ENCODE measurements at regions not wholly inside any gene's neighbourhood (a gene's known extent, or its start where the extent isn't known, plus 50 kb on each side); places are given as distances from the start of the nearest gene placed in this dataset.
"Not testable (repeated sequence)": the region's sequence is repeated elsewhere in the genome, so short reads cannot be mapped to it uniquely, and the experiment has no call there.

- no peak for DNase-seq (ENCODE audit: low spot score)
Observed at GRCh38 chrX:139475432-139475831, 55.1 kb upstream of the F9 start.

GRCh38 chrX:139461945-139462344 is 68.6 kb upstream of the F9 start:
- not testable (repeated sequence) for DNase-seq (ENCODE audit: low spot score)

- DNase-seq (ENCODE audit: low spot score), result no peak
Observed at GRCh38 chrX:139454743-139455142, 75.8 kb upstream of the F9 start.

GRCh38 chrX:139448996-139449395 is 81.5 kb upstream of the F9 start:
- DNase-seq (ENCODE audit: low spot score), result no peak

DNA sequence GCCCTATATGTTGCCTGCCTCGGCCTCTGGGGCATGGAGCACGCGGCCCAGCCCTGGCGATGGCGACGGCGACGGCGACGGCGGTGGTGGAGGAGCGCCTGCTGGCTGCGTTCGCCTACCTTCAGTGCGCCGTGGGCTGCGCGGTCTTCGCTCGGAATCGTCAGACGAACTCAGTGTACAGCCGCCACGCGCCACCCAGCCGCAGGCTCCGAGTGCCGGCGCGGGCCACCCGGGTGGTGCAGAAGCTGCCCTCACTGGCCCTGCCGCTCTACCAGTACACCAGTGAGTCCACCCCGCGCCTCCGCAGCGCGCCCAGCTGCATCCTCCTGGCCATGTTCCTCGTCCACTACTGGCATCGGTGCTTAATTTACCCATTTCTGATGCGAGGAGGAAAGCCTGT is 83.7 kb upstream of the F9 start:
- no peak for DNase-seq (ENCODE audit: low spot score)

DNA sequence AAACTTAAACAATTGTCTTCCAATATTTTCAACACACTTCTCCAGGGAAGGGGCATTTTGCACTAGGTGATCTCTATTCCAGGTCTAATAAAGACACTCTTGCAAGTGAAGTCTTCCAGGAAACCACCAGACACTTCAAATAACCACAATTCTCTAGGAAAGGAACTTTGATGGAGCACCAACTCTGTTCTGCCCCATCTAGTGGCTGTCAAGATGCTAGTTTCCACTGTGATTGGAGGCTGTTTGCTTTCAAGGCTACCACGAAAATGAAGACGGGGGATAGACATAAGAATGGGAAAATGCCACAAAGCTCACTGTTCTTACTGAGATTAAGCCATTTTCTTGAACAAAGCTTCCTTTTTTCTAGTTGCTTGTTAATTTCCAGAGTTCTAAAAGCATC is 100.6 kb upstream of the F9 start:
- DNase-seq (ENCODE audit: low spot score), result no peak

DNA sequence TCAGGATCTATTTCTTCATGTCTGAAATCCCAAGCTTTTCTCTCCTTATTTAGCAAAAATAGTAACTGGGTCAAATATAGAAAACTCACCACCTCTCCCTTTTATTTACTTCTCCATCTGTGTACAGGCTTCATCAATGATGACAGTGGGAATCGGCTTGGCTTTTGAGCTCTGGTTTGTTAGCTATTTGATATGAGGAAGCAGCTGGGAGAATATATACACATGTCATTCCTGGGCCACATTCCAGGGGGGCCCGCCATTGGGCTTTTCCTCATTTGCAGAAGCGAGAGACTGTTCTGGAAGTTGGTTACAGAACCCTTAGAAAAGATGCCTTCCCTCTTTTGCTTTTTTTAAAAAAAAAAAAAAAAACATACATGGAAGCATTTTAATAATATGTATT is 107.4 kb upstream of the F9 start:
- DNase-seq (ENCODE audit: low spot score), result no peak

DNA sequence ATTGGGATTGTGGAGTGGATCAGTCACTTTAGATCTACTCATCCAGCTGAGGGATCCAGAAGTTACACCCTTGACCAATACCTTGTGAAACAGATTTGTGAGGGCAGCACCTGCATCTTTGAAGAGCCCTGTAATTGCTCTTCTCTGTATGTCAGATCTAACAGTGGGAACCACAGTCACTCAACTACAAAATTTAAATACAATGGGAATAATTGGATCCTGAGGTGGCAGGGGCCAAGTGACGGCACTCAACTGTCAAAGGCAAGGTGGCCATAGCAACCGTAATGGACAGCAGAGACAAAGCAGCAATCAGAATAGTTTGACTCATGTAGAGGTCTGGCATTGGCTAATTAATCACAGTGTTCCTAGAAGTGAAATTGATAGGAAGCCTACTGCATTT is 132.3 kb upstream of the F9 start:
- DNase-seq (ENCODE audit: low spot score), result not testable (repeated sequence)

- no peak for DNase-seq (ENCODE audit: low spot score)
Observed at GRCh38 chrX:139388254-139388653, 142.3 kb upstream of the F9 start.

DNA sequence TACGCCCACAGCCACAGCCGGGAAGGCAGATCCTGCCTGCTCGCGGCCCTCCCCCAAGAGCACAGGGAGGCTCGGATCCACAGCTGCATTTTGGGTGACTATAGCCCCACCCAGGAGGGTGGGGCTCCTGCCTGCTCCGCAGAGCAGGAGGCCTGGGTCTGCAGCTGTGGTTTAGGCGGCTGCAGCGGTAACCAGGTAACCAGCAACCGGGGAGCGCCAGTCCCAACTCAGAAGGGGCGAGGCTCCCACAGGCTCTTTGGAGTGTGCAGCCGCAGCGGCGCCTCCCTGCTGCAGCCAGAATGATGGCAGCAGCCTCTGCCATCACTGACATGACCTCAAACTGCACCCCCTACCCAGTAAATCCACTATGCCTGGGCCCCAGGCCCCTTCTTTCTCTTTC is 148.0 kb upstream of the F9 start:
- DNase-seq (ENCODE audit: low spot score), result no peak

- DNase-seq (ENCODE audit: low spot score), result not testable (repeated sequence)
Observed at GRCh38 chrX:139376547-139376946, 154.0 kb upstream of the F9 start.

DNA sequence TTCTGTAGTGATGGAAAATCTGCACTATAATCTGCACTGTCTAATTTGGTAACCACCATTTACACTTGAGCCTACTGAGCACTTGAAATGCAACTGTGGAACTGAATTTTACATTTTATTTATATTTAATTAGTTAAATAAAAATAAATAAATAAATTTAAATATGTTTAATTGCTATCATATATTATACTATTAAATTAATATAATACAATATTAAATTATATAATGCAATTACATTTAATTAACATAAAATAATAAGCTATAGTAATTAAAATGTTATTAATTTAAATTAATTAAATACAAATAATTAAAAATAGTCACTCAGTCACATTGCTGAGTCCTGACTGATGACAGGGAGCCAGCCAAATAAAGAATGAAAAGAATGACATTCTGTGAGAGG is 170.2 kb upstream of the F9 start:
- DNase-seq (ENCODE audit: low spot score), result no peak

DNA sequence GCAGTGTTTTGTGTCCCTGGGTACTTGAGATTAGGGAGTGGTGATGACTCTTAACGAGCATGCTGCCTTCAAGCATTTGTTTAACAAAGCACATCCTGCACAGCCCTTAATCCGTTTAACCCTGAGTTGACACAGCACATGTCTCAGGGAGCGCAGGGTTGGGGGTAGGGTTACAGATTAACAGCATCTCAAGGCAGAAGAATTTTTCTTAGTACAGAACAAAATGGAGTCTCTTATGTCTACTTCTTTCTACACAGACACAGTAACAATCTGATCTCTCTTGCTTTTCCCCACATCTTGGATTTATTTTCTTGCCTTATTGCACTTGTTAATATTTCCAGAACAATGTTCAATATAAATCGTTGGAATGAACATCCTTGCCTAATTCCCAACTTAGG is 187.9 kb upstream of the F9 start:
- not testable (repeated sequence) for DNase-seq (ENCODE audit: low spot score)

- DNase-seq (ENCODE audit: low spot score), result not testable (repeated sequence)
Observed at GRCh38 chrX:139341855-139342593, 188.5 kb upstream of the F9 start.

GRCh38 chrX:139332441-139332840 is 198.1 kb upstream of the F9 start:
- no peak for DNase-seq (ENCODE audit: low spot score)

- DNase-seq (ENCODE audit: low spot score), result no peak
Observed at GRCh38 chrX:139327355-139327754, 203.2 kb upstream of the F9 start.

GRCh38 chrX:139324756-139325155 is 205.8 kb upstream of the F9 start:
- DNase-seq (ENCODE audit: low spot score), result no peak

- not testable (repeated sequence) for DNase-seq (ENCODE audit: low spot score)
Observed at GRCh38 chrX:139320661-139321354, 209.7 kb upstream of the F9 start.

GRCh38 chrX:139306675-139307074 is 223.9 kb upstream of the F9 start:
- DNase-seq (ENCODE audit: low spot score), result not testable (repeated sequence)

- DNase-seq (ENCODE audit: low spot score), result no peak
Observed at GRCh38 chrX:139304471-139304870, 226.1 kb upstream of the F9 start.

DNA sequence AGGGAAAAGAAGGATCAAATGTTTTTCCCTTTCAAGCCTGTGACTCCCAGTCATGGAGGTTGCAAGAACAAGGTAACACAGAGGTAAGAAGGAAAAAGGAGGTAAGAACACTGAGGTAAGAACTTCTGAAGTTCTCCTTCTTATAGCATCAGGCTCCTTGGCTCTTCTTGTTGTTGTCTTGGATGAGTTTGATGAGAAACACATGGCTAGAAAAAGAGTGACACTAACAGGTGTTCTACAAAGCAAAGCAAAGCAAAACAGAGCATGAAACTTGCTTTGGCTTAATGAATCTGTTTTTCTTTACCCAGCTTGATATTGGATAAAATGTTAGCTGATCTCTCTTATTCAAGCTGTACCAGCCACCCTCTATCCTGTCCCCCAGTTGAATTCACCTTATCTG is 231.2 kb upstream of the F9 start:
- no peak for DNase-seq (ENCODE audit: low spot score)

- DNase-seq (ENCODE audit: low spot score), result no peak
Observed at GRCh38 chrX:139298437-139298836, 232.1 kb upstream of the F9 start.

DNA sequence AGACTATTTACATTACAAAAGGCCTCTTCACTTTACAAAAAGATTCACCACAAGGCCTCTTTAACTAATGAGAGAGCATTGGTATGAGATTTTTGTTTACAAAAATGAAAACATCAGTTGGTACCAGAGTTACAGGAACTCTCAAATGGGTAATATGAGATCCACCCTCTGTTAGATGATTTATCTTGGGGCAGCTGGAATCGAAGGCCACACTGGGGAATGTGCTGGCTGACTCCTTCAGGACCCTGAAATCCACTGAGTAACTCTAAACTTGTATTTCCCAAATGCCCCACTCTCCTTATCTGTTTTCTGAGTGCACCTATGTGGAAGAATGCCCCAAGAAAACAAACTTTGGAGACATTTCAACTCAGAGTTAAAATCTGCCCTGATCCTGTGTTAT is 232.9 kb upstream of the F9 start:
- no peak for DNase-seq (ENCODE audit: low spot score)

All from umbilical cord (tissue), 1 donor.